GM12878 (cell line): ENCODE measurements at regions not wholly inside any gene's neighbourhood (a gene's known extent, or its start where the extent isn't known, plus 50 kb on each side); places are given as distances from the start of the nearest gene placed in this dataset.

ENCODE experiments used
- ATAC-seq: fragments of 200-7000 bp; cut with Tn5 transposase; 3 replicates; pipeline ENCODE4 v1.9.1; 2020; ENCODE audit warnings: mild to moderate bottlenecking, moderate library complexity
- BruUV-seq: library from RNA; stranded (reverse); fragments of 400-500 nt; replicated peaks from 2 replicates; lab custom pipeline; 2021; lab: Mats Ljungman, UMichigan
- CTCF ChIA-PET: fragments of 300-600 bp; sonication (Branson Sonifier 250); formaldehyde crosslinking; extraction: SDS; loops from one replicate; lab custom pipeline; 2021; ENCODE audit warnings: inconsistent platforms; lab: Yijun Ruan, JAX
- POLR2A ChIA-PET: fragments of 350-600 bp; formaldehyde crosslinking; extraction: SDS; loops from one replicate; lab custom pipeline; 2021; ENCODE audit warnings: inconsistent platforms; lab: Charles Lee
- RAD21 ChIA-PET: fragments of 300-600 bp; sonication (Branson Sonifier 250); formaldehyde crosslinking; loops from one replicate; lab custom pipeline; 2023; ENCODE audit warnings: antibody characterized with exemption; ENCODE audit not compliant: unreplicated experiment; lab: Charles Lee
- SMC1A ChIA-PET: fragments of 300-600 bp; sonication (Branson Sonifier 250); formaldehyde crosslinking; loops from one replicate; lab custom pipeline; 2023; ENCODE audit not compliant: unreplicated experiment, uncharacterized antibody; lab: Charles Lee
- DNase-seq: peaks from one replicate; pipeline ENCODE4 v3.0.0-alpha.2; 2011; ENCODE audit warnings: low read depth, low spot score
- FAIRE-seq: peaks from 3 replicates; lab custom pipeline; 2011; peaks lifted over from hg19 to GRCh38; lab: Jason Lieb, UNC
- H2AFZ ChIP-seq: 2 replicates; pipeline ENCODE4 v1.6.0; 2011; ENCODE audit warnings: low read depth, low read length, control low read depth; ENCODE audit not compliant: control insufficient read depth
- H3K27ac ChIP-seq: 2 replicates; pipeline ENCODE4 v1.5.1; 2011; ENCODE audit warnings: control low read depth; ENCODE audit not compliant: control insufficient read depth, insufficient read depth
- H3K27me3 ChIP-seq, 2 experiments: replicated peaks in 1 of 2; 2 replicates each; pipeline versions ENCODE4 v1.6.0 to v1.6.1; 2011; ENCODE audit warnings: low read length in 1 of 2; ENCODE audit not compliant: control insufficient read depth in 2 of 2, insufficient read depth in 2 of 2
- H3K36me3 ChIP-seq, 2 experiments: 2 replicates each; pipeline ENCODE4 v1.5.1; 2011; ENCODE audit warnings: low read length in 1 of 2; ENCODE audit not compliant: control insufficient read depth in 2 of 2, insufficient read depth in 2 of 2
- H3K4me1 ChIP-seq: 2 replicates; pipeline ENCODE4 v1.6.1; 2011; ENCODE audit warnings: mild to moderate bottlenecking, low read length, moderate library complexity, mixed read lengths; ENCODE audit not compliant: control insufficient read depth, insufficient read depth
- H3K4me2 ChIP-seq: 2 replicates; pipeline ENCODE4 v1.6.0; 2011; ENCODE audit warnings: control low read depth; ENCODE audit not compliant: control insufficient read depth, insufficient read depth
- H3K4me3 ChIP-seq: fragments of 200-600 bp; sonication (generic); 2 replicates; pipeline ENCODE4 v1.5.1; 2016
- H3K79me2 ChIP-seq: 2 replicates; pipeline ENCODE4 v1.6.0; 2011; ENCODE audit warnings: low read length; ENCODE audit not compliant: control insufficient read depth, insufficient read depth
- H3K9ac ChIP-seq: 2 replicates; pipeline ENCODE4 v1.8.0; 2011; ENCODE audit warnings: low read length, control low read depth, mixed read lengths; ENCODE audit not compliant: control insufficient read depth, insufficient read depth
- H3K9me3 ChIP-seq: replicated peaks from 3 replicates; pipeline ENCODE4 v1.5.1; 2011; ENCODE audit warnings: mild to moderate bottlenecking, low read length; ENCODE audit not compliant: control insufficient read depth, insufficient read depth
- H4K20me1 ChIP-seq: 2 replicates; pipeline ENCODE4 v1.6.0; 2011; ENCODE audit not compliant: control insufficient read depth, insufficient read depth
- CHD1 ChIP-seq: IDR thresholded peaks from 2 replicates; pipeline ENCODE4 v1.6.1; 2012; ENCODE audit warnings: low read depth, low read length, improper control_type of control experiment
- EP300 ChIP-seq, 2 experiments: fragments of 150-350 bp in 1 of 2; IDR thresholded peaks; 2 replicates each; pipeline ENCODE4 v1.6.1; 2011 to 2012; ENCODE audit warnings: low read depth in 2 of 2, low read length in 2 of 2, borderline replicate concordance in 1 of 2, improper control_type of control experiment in 1 of 2, inconsistent platforms in 1 of 2; ENCODE audit not compliant: control insufficient read depth in 1 of 2
- MTA3 ChIP-seq: IDR thresholded peaks from 2 replicates; pipeline ENCODE4 v1.6.1; 2012; ENCODE audit warnings: low read length, inconsistent platforms, borderline replicate concordance
- MXI1 ChIP-seq: fragments of 150-350 bp; IDR thresholded peaks from 2 replicates; pipeline ENCODE4 v1.6.1; 2011; ENCODE audit warnings: low read depth, mild to moderate bottlenecking, inconsistent platforms, low read length, improper control_type of control experiment
- POLR2AphosphoS2 ChIP-seq: IDR thresholded peaks from 2 replicates; pipeline ENCODE4 v1.6.1; 2011; ENCODE audit warnings: low read depth, mild to moderate bottlenecking, low read length, improper control_type of control experiment, moderate library complexity
- POLR2AphosphoS5 ChIP-seq: IDR thresholded peaks from 2 replicates; pipeline ENCODE4 v1.6.1; 2011; ENCODE audit warnings: mild to moderate bottlenecking, low read length, inconsistent platforms
- STAT1 ChIP-seq: fragments of 450-650 bp; conservative IDR thresholded peaks from 2 replicates; pipeline ENCODE4 v1.6.1; 2014; ENCODE audit warnings: antibody characterized with exemption, mild to moderate bottlenecking
- WGBS: methylation state at CpG from one replicate; pipeline ENCODE4 v1.1.6; 2016; ENCODE audit warnings: low lambda C conversion rate; ENCODE audit not compliant: insufficient replicate concordance, insufficient coverage; ENCODE audit errors: missing lambda C conversion rate; 5-methylcytosine and 5-hydroxymethylcytosine counted together
- in situ Hi-C: fragments of 300-500 bp; cut with MboI; formaldehyde crosslinking; loops from 9 replicates; pipeline ENCODE4 v1.14.3; 2018; ENCODE audit warnings: mixed read lengths
- intact Hi-C: fragments of 100-400 bp; cut with micrococcal nuclease; formaldehyde crosslinking; loops from one replicate; pipeline ENCODE4 v1.14.2; 2022; ENCODE audit not compliant: unreplicated experiment

DNA sequence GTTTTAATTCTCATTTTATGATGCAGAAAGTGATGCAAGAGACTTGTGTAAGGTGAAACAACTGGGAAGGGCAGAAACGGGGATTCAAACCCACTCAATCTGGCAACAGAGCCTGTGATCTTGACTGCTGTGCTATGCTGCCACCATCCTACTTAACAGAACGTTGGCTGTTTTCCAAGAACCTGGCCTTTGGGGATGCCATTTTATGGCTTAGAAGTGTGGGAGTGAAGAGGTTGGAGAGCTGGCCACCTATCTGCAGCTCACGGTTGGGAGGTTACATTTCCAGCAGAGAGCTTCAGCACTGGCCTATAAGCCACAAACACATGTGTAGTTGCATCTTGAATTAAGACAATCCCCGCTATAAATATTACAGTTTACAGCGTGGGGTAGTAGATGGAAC, 235.3 kb downstream of the PRDM2 start:
- Histone ChIP-seq H3K36me3 (no peaks in the 10 kb centered on the region), H3K27ac (no peak overlapping the region), H4K20me1 (no peaks in the 10 kb centered on the region), H3K4me1 (no peaks in the 10 kb centered on the region), H3K79me2 (no peaks in the 10 kb centered on the region), H3K9ac (no peak overlapping the region), H3K4me2 (no peak overlapping the region), H3K4me3 (no peak overlapping the region), H2AFZ (no peak overlapping the region), H3K9me3 (no peaks in the 10 kb centered on the region; the same call in 2 of the 3 replicates), H3K27me3 (no peaks in the 10 kb centered on the region)
- no TSS peak for BruUV-seq
- ATAC-seq (no peak), FAIRE-seq (no peak), DNase-seq (no peak)
- WGBS, result 10% methylated on average over 5 of the region's 5 CpGs
- ChIA-PET POLR2A (no interaction called here), SMC1A (no interaction called here), RAD21 (no interaction called here), CTCF (interaction anchor here (0.8 kb wide), 1 partner anchor 34 kb away, joined by 3 read pairs; no protein-coding TSS in a partner anchor)
- intact Hi-C loops (no loop called here), in situ Hi-C loops (no loop called here)
- TF ChIP-seq EP300 (IDR thresholded peaks at IDR 0.05; ENCODE audit: borderline replicate concordance in 1 of 2, control insufficient read depth in 1 of 2, low read depth in 2 of 2, low read length in 2 of 2), result no peak

DNA sequence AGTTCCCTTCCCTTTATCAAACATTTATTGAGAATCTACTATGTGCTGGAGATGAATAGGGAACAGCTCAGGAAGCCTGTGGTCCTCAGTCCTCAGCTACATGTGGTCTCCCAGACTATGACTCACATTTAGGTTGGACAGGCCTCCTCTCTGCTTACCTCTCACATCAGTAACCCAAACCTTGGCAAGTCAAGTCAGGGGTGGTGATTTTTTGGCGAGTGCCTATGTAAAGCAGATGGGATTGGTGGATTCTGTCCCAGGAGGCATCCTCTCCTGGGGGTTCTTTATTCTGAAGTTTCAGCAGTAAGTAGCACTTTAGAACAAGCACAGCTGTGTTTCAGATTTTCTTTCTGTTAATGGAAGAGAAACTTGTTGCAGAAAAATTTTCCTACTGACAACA, 241.3 kb downstream of the PRDM2 start:
- Histone ChIP-seq H4K20me1 (no peaks in the 10 kb centered on the region), H3K4me1 (no peaks in the 10 kb centered on the region), H3K9me3 (peaks cover 2% of the 10 kb centered on the region), H3K36me3 (no peaks in the 10 kb centered on the region), H3K4me3 (no peak overlapping the region), H3K27ac (no peak overlapping the region), H3K27me3 (no peaks in the 10 kb centered on the region), H2AFZ (no peak overlapping the region), H3K9ac (no peak overlapping the region), H3K4me2 (no peak overlapping the region), H3K79me2 (no peaks in the 10 kb centered on the region)
- ChIA-PET RAD21 (no interaction called here), CTCF (no interaction called here), SMC1A (no interaction called here), POLR2A (no interaction called here)
- no TSS peak for BruUV-seq
- intact Hi-C loops, result no loop called here
- DNase-seq (no peak), ATAC-seq (no peak), FAIRE-seq (no peak)
- in situ Hi-C loops, result no loop called here
- TF ChIP-seq POLR2AphosphoS5 (no peak), MXI1 (no peak), STAT1 (no peak), CHD1 (no peak), MTA3 (no peak), POLR2AphosphoS2 (no peak)
- TF ChIP-seq, all 136 proteins: peak for 0
- WGBS, result 0% methylated on average over 1 of the region's 1 CpG
